Activated naive CD8-positive, alpha-beta T cell treated with anti-CD3 and anti-CD28 coated beads, Interleukin-2, amount 50 U/mL, for 24 hours (primary cell): ENCODE measurements at regions not wholly inside any gene's neighbourhood (a gene's known extent, or its start where the extent isn't known, plus 50 kb on each side); places are given as distances from the start of the nearest gene placed in this dataset.

Source experiments
- ATAC-seq: fragments of 150-1000 bp; cut with Tn5 transposase; one replicate; pipeline ENCODE4 v1.10.0; 2021
- DNase-seq: peaks from one replicate; pipeline ENCODE4 v3.0.0; 2021
- H3K27ac Mint-ChIP-seq: one replicate; pipeline ENCODE4 v1.8.0; 2021; ENCODE audit warnings: mild to moderate bottlenecking, mixed read lengths
- H3K27me3 Mint-ChIP-seq: one replicate; pipeline ENCODE4 v1.8.0; 2021; ENCODE audit warnings: mixed read lengths
- H3K36me3 Mint-ChIP-seq: one replicate; pipeline ENCODE4 v1.8.0; 2021; ENCODE audit warnings: low read depth, mixed read lengths
- H3K4me1 Mint-ChIP-seq: one replicate; pipeline ENCODE4 v1.8.0; 2021; ENCODE audit warnings: mixed read lengths
- H3K4me3 Mint-ChIP-seq: one replicate; pipeline ENCODE4 v1.8.0; 2021; ENCODE audit warnings: mild to moderate bottlenecking, moderate library complexity, mixed read lengths
- H3K9me3 Mint-ChIP-seq: one replicate; pipeline ENCODE4 v1.8.0; 2021; ENCODE audit warnings: mixed read lengths

- Mint-ChIP-seq H3K4me1 (peaks cover 2% of the 10 kb centered on the region), H3K9me3 (peaks cover 13% of the 10 kb centered on the region), H3K4me3 (no peak overlapping the region), H3K27me3 (peaks cover 2% of the 10 kb centered on the region), H3K27ac (no peak overlapping the region), H3K36me3 (peaks cover 4% of the 10 kb centered on the region)
- DNase-seq = no peak
- no peak for ATAC-seq
These were observed 504.3 kb upstream of the ID2 start for GRCh38 chr2:8177566-8177965.

DNA sequence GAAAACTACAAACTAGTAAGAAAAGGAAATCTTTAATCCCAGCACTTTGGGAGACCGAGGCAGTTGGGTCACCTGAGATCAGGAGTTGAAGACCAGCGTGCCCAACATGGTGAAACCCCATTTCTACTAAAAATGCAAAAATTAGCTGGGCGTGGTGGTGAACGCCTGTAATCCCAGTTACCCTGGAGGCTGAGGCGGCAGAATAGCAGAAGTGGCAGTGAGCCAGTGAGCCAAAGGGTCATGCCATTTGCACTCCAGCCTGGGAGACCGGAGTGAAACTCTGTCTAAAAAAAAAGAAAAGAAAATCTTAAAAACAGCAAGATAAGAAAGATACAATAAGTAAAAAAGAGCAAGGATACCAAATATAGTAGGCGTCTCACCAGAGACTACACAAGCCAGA, 502.9 kb upstream of the ID2 start:
- ATAC-seq (no peak), DNase-seq (no peak)
- Mint-ChIP-seq H3K9me3 (peaks cover 13% of the 10 kb centered on the region), H3K36me3 (peaks cover 4% of the 10 kb centered on the region), H3K27me3 (peaks cover 2% of the 10 kb centered on the region), H3K4me3 (no peak overlapping the region), H3K27ac (no peak overlapping the region), H3K4me1 (peaks cover 2% of the 10 kb centered on the region)

DNA sequence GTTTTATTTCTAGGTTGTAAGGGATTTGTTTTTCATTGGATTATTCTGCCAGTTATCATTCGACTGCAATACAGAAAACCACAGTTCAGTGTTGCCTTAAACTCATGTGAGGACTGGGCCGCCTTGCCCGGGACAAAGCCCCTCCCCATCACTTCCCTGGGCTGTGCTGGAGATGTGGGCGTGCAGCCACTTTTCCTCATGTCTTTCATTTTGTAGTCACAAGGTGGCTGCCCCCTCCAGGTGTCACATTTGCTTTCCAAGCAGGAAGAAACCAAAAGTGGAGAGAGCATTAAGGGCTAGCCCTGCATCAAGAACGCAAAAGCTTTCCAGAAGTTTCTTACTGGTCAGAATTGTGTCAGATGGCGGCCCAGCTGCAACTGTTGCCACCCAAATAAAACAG, 492.5 kb upstream of the ID2 start:
- DNase-seq (no peak), ATAC-seq (no peak)
- H3K27me3 Mint-ChIP-seq = peaks cover 2% of the 10 kb centered on the region
- H3K4me1 Mint-ChIP-seq = no peaks in the 10 kb centered on the region
- no peaks in the 10 kb centered on the region for H3K36me3 Mint-ChIP-seq
- H3K27ac Mint-ChIP-seq = no peak overlapping the region
- peaks cover 9% of the 10 kb centered on the region for H3K9me3 Mint-ChIP-seq
- no peak overlapping the region for H3K4me3 Mint-ChIP-seq

DNA sequence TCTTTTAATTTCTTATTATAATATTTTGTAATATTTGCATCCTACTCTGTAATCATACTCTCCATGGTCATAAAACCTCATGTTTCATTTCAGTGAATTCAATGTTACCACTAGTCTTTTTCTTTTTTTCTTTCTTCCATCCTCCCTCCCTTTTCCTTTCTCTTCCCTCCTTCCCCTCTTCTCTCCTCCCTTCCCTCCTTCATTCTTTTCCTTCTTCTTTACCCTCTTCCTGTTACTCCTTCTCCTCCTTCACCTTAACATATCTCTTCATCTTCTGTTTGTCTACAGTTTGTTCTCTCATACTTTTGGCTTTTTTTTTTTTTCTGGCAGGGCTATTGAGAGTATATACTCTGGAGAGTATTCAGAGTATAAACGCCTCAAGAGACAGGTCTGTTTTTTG, 491.6 kb upstream of the ID2 start:
- Mint-ChIP-seq H3K9me3 (peaks cover 9% of the 10 kb centered on the region), H3K27me3 (peaks cover 2% of the 10 kb centered on the region), H3K4me3 (no peak overlapping the region), H3K36me3 (no peaks in the 10 kb centered on the region), H3K27ac (no peak overlapping the region), H3K4me1 (no peaks in the 10 kb centered on the region)
- no peak for DNase-seq
- no peak for ATAC-seq

DNA sequence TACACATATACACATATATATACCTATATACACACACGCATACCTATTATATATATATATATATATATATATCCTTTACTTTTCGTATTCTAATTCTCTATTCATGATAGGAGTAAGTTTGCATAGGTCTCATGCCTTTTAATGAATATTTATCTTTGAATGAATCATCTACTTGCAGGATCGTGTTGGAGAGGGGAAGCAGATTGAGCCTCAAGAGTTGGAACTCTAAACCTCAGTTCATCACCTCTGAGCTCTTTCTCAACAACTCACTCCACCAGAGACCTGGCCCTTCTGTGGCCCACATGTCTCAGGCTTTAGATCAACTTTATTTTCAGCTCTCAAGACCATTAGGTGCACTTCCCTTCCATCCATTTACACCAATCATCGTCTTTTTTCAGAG, 490.4 kb upstream of the ID2 start:
- no peak overlapping the region for H3K4me3 Mint-ChIP-seq
- H3K9me3 Mint-ChIP-seq = no peaks in the 10 kb centered on the region
- H3K36me3 Mint-ChIP-seq = no peaks in the 10 kb centered on the region
- no peak for DNase-seq
- no peak for ATAC-seq
- no peaks in the 10 kb centered on the region for H3K27me3 Mint-ChIP-seq
- H3K4me1 Mint-ChIP-seq = no peaks in the 10 kb centered on the region
- H3K27ac Mint-ChIP-seq = no peak overlapping the region

GRCh38 chr2:8193146-8193545, 488.7 kb upstream of the ID2 start:
- Mint-ChIP-seq H3K9me3 (no peaks in the 10 kb centered on the region), H3K36me3 (no peaks in the 10 kb centered on the region), H3K27ac (no peak overlapping the region), H3K27me3 (no peaks in the 10 kb centered on the region), H3K4me3 (no peak overlapping the region), H3K4me1 (no peaks in the 10 kb centered on the region)
- ATAC-seq (no peak), DNase-seq (no peak)

GRCh38 chr2:8193686-8194615, 487.9 kb upstream of the ID2 start:
- no peaks in the 10 kb centered on the region for H3K9me3 Mint-ChIP-seq
- ATAC-seq (no peak), DNase-seq (no peak)
- no peaks in the 10 kb centered on the region for H3K36me3 Mint-ChIP-seq
- H3K4me1 Mint-ChIP-seq = no peaks in the 10 kb centered on the region
- H3K27ac Mint-ChIP-seq = no peak overlapping the region
- no peak overlapping the region for H3K4me3 Mint-ChIP-seq
- H3K27me3 Mint-ChIP-seq = no peaks in the 10 kb centered on the region

- Mint-ChIP-seq H3K4me1 (no peaks in the 10 kb centered on the region), H3K27ac (no peak overlapping the region), H3K27me3 (peaks cover 4% of the 10 kb centered on the region), H3K4me3 (no peak overlapping the region), H3K36me3 (peaks cover 5% of the 10 kb centered on the region), H3K9me3 (peaks cover 5% of the 10 kb centered on the region)
- ATAC-seq = no peak
- DNase-seq = no peak
These were observed 486.1 kb upstream of the ID2 start for GRCh38 chr2:8195784-8196183.

- H3K4me3 Mint-ChIP-seq = no peak overlapping the region
- peaks cover 5% of the 10 kb centered on the region for H3K9me3 Mint-ChIP-seq
- H3K27ac Mint-ChIP-seq = no peak overlapping the region
- peaks cover 5% of the 10 kb centered on the region for H3K27me3 Mint-ChIP-seq
- H3K4me1 Mint-ChIP-seq = no peaks in the 10 kb centered on the region
- ATAC-seq (no peak), DNase-seq (no peak)
- H3K36me3 Mint-ChIP-seq = peaks cover 5% of the 10 kb centered on the region
These were observed 485.5 kb upstream of the ID2 start for GRCh38 chr2:8196316-8196715.

DNA sequence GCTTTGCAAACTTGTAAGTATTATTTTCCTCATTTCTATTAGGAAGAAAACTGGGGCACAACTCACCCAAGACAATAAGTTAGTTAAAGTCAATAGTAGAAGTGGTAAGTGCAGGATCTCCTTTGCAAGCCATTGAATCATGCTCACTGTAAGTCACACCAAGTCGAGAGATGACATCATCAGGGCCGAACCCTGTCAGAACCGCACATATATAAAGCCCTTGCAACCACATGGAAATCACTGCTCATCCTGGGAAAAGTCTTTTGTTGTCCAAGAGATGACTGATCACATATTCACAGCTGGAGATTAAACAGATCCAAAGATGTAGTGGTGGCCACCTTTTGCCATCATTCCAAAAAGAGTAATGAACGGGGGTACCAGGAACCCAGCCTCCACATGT, 484.8 kb upstream of the ID2 start:
- Mint-ChIP-seq H3K4me1 (peaks cover 3% of the 10 kb centered on the region), H3K4me3 (no peak overlapping the region), H3K27me3 (peaks cover 5% of the 10 kb centered on the region), H3K27ac (no peak overlapping the region), H3K9me3 (peaks cover 5% of the 10 kb centered on the region), H3K36me3 (peaks cover 5% of the 10 kb centered on the region)
- ATAC-seq (no peak), DNase-seq (no peak)

- DNase-seq (no peak), ATAC-seq (no peak)
- Mint-ChIP-seq H3K27me3 (peaks cover 5% of the 10 kb centered on the region), H3K4me3 (no peak overlapping the region), H3K27ac (no peak overlapping the region), H3K36me3 (peaks cover 5% of the 10 kb centered on the region), H3K4me1 (peaks cover 9% of the 10 kb centered on the region), H3K9me3 (peaks cover 5% of the 10 kb centered on the region)
These were observed 484.0 kb upstream of the ID2 start for GRCh38 chr2:8197825-8198224.

DNA sequence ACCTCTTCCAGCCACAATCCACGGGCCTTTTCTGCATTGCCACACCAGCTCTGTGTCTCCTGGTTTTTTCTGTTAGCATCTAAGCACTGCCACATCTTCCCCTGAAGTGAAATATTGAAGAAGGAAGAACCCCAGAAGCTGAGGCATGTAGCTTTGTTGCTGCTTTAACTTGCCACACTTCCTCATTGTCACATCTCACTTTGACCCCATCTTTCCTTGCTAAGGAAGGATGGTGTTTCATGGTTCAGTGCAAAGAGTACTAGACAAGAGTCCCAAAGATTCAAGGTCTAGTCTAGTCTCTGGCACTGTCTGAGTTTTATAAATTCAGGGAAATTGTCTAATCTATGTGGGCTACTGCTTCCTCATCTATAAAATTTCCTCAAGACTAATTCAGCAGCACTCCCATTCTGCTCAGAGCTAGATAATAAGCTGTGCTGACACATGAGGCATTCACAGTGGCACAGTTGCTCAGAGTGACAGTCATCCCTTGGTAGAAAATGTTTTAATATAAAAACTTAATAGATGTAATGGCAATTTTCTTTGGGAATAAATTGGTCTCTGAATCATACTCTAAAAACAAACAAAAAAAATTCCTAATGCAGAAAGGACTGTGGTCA, 483.0 kb upstream of the ID2 start:
- Mint-ChIP-seq H3K27me3 (peaks cover 5% of the 10 kb centered on the region), H3K9me3 (peaks cover 5% of the 10 kb centered on the region), H3K4me3 (no peak overlapping the region), H3K36me3 (peaks cover 5% of the 10 kb centered on the region), H3K27ac (no peak overlapping the region), H3K4me1 (peaks cover 9% of the 10 kb centered on the region)
- ATAC-seq (no peak), DNase-seq (no peak)

DNA sequence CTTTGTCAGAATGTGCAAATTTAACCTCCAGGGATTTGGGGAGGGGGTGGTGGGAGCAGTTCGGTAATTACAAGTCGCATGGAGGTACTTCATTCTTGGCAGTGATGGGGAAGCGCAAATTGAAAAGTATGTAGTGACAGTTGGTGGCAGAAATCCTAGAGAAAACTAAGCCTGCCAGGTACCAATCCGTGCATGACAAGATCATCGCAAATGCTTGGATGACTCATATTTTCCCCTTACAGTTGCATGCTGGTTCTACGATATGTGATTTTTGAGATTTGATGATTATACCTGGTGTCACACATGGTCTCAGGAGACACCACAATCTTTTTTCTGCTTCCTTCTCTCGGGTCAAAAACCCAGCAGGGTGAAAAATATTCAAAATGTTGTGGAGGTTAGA, 479.7 kb upstream of the ID2 start:
- Mint-ChIP-seq H3K36me3 (peaks cover 12% of the 10 kb centered on the region), H3K4me1 (peaks cover 9% of the 10 kb centered on the region), H3K27ac (no peak overlapping the region), H3K4me3 (no peak overlapping the region), H3K9me3 (peaks cover 15% of the 10 kb centered on the region), H3K27me3 (peaks cover 5% of the 10 kb centered on the region)
- ATAC-seq (no peak), DNase-seq (no peak)

- ATAC-seq = no peak
- H3K27ac Mint-ChIP-seq = no peak overlapping the region
- DNase-seq = no peak
- H3K4me1 Mint-ChIP-seq = peaks cover 9% of the 10 kb centered on the region
- H3K27me3 Mint-ChIP-seq = peaks cover 5% of the 10 kb centered on the region
- peaks cover 26% of the 10 kb centered on the region for H3K9me3 Mint-ChIP-seq
- peaks cover 15% of the 10 kb centered on the region for H3K36me3 Mint-ChIP-seq
- no peak overlapping the region for H3K4me3 Mint-ChIP-seq
These were observed 478.5 kb upstream of the ID2 start for GRCh38 chr2:8203364-8203763.

- H3K27me3 Mint-ChIP-seq = peaks cover 5% of the 10 kb centered on the region
- peaks cover 9% of the 10 kb centered on the region for H3K4me1 Mint-ChIP-seq
- H3K9me3 Mint-ChIP-seq = peaks cover 38% of the 10 kb centered on the region
- peaks cover 18% of the 10 kb centered on the region for H3K36me3 Mint-ChIP-seq
- DNase-seq = no peak
- ATAC-seq = no peak
- H3K27ac Mint-ChIP-seq = no peak overlapping the region
- no peak overlapping the region for H3K4me3 Mint-ChIP-seq
These were observed 477.1 kb upstream of the ID2 start for GRCh38 chr2:8204711-8205110.
